ENCODE measurements at regions not wholly inside any gene's neighbourhood (a gene's known extent, or its start where the extent isn't known, plus 50 kb on each side); places are given as distances from the start of the nearest gene placed in this dataset.

DNA sequence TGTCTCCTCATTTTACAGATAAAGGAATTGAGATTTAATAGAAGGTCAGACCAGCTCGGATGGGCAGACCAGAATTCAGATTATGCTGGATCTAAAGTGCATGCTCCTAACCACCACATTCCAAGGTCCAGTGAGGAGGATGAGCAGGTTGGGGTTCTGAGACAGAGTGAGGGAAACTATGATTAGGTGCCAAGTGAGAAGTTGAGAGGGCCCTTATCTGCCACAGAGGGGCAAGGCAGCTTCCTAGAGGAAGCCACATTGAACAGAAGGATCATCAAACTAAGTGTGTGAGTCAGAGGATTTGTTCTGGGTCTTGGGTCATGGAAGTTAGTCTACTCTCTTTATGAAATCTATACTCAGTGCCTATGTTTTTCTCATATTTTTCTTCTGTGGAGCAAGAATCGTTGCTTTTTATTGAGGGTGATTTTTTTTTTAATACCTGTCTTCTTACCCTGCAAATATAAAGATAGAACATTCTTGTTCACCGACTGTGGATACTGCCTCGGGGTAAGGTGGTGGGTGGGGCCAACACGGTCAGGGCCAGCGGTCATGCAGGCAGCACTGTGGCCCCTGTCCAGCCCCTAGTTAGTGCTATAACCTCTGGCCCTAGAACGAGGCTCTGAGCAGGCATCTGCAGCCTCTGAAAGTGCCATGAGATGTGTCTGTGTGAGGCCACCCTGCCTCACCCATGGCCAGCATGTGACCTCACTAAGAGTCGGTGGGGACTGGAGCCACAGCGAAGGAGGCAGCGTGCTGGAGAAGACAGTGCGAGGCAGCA lies 55.6 kb upstream of the PTHLH start:
- H3K4me3 ChIP-seq (replicated peaks in 1 of 3; ENCODE audit: insufficient read depth in 1 of 3, low read depth in 1 of 3, low read length in 3 of 3) = no peak overlapping the region
- dilution Hi-C loops (cut with MboI; ENCODE audit: extremely low pct_ligation_motif_present, low sequenced_read_pairs) = no loop called here
- H3K9me3 ChIP-seq (replicated peaks; ENCODE audit: control insufficient read depth, insufficient read depth, low read length) = no peaks in the 10 kb centered on the region
- DNase-seq (ENCODE audit: low read depth, low spot score) = peak; percentile 24
- no TSS peak for BruUV-seq (replicated peaks)
- ChIA-PET POLR2A (no interaction called here), CTCF (interaction anchor here (1.6 to 2.6 kb wide), 2 partner anchors 26 to 145 kb away, joined by 4 to 6 read pairs; no protein-coding TSS in a partner anchor)
- no peak overlapping the region for H3K4me2 ChIP-seq (ENCODE audit: insufficient read depth, low read length)
- no peak overlapping the region for H3K9ac ChIP-seq (replicated peaks; ENCODE audit: extremely low read depth, insufficient read depth, low read length)
- H3K27ac ChIP-seq (ENCODE audit: insufficient read depth, low read depth, low read length) = no peak overlapping the region
- H4K20me1 ChIP-seq (replicated peaks; ENCODE audit: control insufficient read depth, extremely low read depth, insufficient read depth, low read length) = no peaks in the 10 kb centered on the region
- H3K36me3 ChIP-seq (ENCODE audit: control insufficient read depth in 2 of 2, extremely low read depth in 1 of 2, insufficient read depth in 2 of 2, low read length in 2 of 2) = no peaks in the 10 kb centered on the region
- H3K9me1 ChIP-seq (replicated peaks; ENCODE audit: control insufficient read depth, extremely low read depth, insufficient read depth, low read length) = no peaks in the 10 kb centered on the region
- H2AFZ ChIP-seq (ENCODE audit: low read depth, low read length) = no peak overlapping the region
- peaks cover 10% of the 10 kb centered on the region for H3K4me1 ChIP-seq (ENCODE audit: control insufficient read depth, extremely low read depth, insufficient read depth, low read length)
- H3K27me3 ChIP-seq (ENCODE audit: control insufficient read depth in 2 of 2, insufficient read depth in 2 of 2, low read length in 2 of 2) = no peaks in the 10 kb centered on the region
- no peak for FAIRE-seq
- TF ChIP-seq MYC (IDR thresholded peaks at IDR 0.05; ENCODE audit: low read depth, low read length) (no peak), POLR2AphosphoS5 (IDR thresholded peaks at IDR 0.05; ENCODE audit: insufficient read depth, low read depth, low read length) (peak; percentile 51), EZH2 (IDR thresholded peaks at IDR 0.05; ENCODE audit: borderline replicate concordance, low read depth, low read length, severe bottlenecking) (no peak), POLR2A (IDR thresholded peaks at IDR 0.05; ENCODE audit: low read depth, low read length) (no peak), GATA2 (IDR thresholded peaks at IDR 0.05; ENCODE audit: insufficient read depth, insufficient read length, low read depth, low read length) (peak; percentile 81), FOS (IDR thresholded peaks at IDR 0.05; ENCODE audit: borderline replicate concordance, insufficient read depth, low read length) (peak; percentile 62), JUN (IDR thresholded peaks at IDR 0.05; ENCODE audit: borderline replicate concordance, insufficient read depth, insufficient read length, low read depth) (no peak)
- TF ChIP-seq, protein P1, sequence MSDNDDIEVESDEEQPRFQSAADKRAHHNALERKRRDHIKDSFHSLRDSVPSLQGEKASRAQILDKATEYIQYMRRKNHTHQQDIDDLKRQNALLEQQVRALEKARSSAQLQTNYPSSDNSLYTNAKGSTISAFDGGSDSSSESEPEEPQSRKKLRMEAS (IDR thresholded peaks at IDR 0.05; ENCODE audit: insufficient read depth, insufficient read length) = no peak
- TF ChIP-seq, protein P2, sequence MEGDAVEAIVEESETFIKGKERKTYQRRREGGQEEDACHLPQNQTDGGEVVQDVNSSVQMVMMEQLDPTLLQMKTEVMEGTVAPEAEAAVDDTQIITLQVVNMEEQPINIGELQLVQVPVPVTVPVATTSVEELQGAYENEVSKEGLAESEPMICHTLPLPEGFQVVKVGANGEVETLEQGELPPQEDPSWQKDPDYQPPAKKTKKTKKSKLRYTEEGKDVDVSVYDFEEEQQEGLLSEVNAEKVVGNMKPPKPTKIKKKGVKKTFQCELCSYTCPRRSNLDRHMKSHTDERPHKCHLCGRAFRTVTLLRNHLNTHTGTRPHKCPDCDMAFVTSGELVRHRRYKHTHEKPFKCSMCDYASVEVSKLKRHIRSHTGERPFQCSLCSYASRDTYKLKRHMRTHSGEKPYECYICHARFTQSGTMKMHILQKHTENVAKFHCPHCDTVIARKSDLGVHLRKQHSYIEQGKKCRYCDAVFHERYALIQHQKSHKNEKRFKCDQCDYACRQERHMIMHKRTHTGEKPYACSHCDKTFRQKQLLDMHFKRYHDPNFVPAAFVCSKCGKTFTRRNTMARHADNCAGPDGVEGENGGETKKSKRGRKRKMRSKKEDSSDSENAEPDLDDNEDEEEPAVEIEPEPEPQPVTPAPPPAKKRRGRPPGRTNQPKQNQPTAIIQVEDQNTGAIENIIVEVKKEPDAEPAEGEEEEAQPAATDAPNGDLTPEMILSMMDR (IDR thresholded peaks at IDR 0.05; ENCODE audit: extremely low read depth in 1 of 2, insufficient read depth in 1 of 2, low read depth in 1 of 2, low read length in 2 of 2) = no peak
- H3K79me2 ChIP-seq (ENCODE audit: control insufficient read depth, insufficient read depth, low read length) = no peaks in the 10 kb centered on the region
- intact Hi-C loops (cut with micrococcal nuclease) = no loop called here
